ENCODE measurements at regions not wholly inside any gene's neighbourhood (a gene's known extent, or its start where the extent isn't known, plus 50 kb on each side); places are given as distances from the start of the nearest gene placed in this dataset.
"Not testable (repeated sequence)": the region's sequence is repeated elsewhere in the genome, so short reads cannot be mapped to it uniquely, and the experiment has no call there.

DNA sequence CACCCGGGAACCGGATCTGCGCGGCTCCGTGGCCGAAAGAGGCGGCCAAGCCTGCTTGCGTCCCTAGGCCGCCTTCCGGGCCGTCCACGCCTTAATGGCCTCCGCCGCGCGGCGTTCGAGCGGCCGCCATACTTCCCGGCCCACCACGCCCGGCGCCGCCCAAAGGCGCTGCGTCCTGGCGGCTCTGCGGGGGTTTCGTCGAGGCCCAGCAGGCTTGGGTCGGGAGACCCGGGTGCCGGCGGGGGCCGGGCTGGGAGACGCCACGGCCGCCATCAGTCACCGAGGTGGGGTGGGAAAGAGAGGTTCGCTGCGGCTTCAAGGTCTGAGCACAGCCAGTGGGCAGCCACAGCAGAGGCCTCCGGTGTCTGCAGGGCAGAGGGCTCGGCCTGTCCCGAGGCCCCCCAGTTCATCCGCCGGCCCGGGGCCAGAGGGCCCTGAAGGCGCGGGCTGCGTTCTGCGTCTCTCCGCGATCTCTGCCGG is 545.8 kb upstream of the CDH10 start:
- no peak for DNase-seq

DNA sequence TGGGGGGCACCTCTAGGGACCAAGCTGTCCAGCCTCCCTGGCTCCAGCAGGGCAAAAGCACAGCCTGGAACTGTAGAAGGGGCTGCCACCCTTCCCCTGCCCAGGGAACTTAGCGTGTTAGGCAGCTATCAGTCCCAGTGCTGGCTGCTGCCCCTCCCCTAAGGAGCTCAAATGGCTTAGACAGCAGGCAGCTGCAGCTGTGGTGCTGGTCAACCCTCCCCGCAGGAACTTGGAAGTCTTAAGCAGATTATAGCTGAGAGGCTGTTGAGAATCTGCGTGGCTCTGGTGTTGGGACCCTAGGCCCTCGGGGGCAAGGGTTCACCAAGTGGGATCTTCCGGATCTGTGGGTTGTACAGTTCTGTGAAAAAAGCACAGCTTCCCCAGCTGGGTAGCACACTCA is 536.5 kb upstream of the CDH10 start:
- DNase-seq: no peak

DNA sequence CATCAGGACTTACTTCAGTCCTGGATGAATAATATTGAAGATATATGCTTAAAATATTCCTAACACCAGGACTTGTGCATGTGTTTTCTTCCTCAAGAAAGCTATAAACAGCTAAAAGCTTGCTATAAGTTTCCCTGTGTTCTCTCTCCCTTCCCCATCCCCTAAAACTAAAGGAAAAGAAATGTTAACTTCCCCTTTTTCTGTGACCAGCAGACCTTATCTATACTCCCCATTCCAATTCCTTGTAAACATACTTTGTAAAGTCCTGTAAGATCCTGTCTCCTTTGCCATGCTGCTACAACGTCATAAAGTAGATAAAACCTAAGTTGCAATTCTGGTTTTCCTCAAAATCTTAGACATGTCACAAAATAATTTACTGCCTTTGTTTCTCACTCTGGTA is 517.8 kb upstream of the CDH10 start:
- DNase-seq: not testable (repeated sequence)

DNA sequence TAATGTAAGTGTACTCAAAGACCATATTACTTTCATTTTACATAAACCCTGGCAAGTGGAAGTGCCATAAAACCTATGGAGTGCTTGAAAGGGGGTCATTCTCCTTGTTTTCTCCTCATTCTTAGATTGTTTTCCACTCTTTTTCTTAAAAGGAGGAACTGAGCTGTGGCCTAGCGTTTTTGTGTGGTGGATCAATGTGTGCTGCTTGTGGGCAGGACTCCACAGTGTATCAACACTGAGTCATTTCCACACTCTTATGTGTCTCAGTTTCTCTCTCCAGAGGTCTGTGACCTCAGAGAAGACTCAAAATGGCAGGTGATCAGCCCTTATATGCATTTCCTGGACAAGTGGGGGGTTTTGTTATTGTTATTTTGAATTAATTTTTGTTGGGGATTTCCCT is 516.1 kb upstream of the CDH10 start:
- no peak for DNase-seq

DNA sequence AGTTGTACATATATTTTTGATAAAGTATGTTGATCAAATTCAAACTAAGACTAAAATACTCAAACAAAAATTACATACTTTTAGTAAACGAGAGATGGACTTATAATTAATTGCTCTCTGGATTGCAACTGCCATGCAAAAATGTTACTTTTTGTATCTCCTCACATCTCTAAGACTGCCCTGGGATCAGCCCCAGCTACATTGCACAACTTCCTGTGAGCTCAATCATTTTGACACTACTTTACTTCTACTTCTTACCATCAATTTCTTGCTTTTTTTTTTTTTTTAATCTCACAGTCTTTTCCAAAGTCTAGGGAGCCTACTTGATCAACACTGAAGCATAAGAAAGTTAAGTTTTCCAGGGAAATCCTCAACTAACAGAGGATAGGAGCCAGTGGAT is 506.0 kb upstream of the CDH10 start:
- no peak for DNase-seq

DNA sequence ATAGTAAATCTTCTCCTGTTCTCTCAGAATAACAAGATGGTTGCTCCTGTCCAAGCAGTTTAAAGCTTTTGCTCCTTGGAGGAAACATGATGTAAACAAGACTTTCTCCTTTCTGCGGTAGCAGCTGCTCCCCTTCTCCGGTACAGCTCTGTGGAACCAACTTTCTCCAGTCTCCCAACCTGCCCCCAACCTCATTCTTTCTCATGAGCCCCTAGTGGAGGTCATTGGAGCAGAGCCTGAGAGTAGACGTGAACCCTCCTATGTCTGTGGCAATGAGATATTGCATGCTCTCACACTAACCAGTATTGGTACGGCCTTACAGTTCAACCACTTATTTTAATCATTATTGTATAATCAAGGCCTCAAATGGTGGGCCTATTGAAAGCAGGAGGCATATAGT is 483.8 kb upstream of the CDH10 start:
- no peak for DNase-seq

DNA sequence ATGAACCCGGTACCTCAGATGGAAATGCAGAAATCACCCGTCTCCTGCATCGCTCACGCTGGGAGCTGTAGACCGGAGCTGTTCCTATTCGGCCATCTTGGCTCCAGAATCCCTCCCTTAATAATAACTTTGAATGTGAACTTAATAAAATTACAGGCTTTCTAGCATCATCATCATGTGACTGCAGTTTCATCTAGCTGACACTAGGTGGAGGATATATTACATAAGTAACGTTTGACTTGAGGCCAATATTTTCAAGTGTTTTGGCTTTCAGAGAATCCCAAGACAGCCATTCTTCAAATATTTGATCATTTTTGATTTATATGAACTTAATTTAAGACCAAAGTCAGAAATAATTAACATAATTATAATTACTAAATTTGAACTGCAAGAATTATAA is 474.9 kb upstream of the CDH10 start:
- DNase-seq: peak in 2 of 3 donors; percentile 1 to 5

DNA sequence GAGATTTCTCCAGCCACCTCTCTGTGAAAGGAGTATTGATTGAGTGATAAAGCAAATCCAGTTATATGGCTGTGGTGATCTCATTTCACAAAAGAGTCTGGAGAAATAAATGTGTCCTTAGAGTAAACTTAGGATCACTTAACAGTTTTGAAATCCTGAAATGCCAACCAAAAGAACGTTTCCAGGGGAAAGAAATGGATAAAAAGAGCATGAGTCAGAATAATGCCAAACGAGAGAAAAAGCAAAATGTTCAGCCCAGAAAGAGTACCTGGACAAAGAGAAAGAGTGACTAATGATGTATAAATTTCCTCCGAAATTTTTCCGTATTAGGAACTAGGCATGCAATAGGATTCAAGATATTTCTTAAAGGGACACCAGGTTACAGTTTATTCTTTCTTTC is 463.1 kb upstream of the CDH10 start:
- no peak for DNase-seq

DNA sequence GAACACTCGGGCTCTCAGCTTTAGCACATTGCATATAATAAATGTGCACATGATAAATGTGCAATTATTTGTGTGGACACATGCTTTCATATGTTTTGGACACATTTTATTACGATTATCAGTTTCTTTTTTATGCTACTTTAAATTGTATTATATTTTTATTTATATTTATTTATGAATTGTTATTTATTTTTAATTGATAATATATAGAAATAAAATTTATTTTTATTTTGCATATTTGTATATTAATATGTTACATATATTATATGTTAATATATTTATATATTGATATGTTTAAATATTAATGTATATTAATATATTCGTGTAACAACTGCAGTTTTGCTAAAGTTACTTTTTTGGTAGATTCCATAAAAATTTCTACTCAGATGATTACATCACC is 454.8 kb upstream of the CDH10 start:
- DNase-seq: no peak

DNA sequence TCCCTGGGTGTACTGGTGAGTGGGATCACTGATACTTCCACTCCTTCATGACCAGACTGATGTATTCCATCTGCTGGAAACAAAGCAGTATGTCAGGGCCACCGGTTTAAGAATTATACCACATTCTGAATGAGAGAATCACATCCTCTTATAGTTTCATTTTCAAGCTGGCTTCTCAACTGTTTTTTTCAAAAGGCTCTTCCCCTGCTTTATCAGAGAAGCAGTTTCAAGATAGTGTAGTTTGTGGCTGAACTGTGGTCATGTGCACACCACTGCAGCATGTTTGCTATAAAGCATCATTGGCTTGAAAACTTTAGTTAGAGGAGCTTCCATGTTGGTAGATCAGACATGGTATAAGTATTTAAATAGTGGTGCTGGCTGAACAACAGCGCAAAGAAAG is 450.5 kb upstream of the CDH10 start:
- DNase-seq: no peak

DNA sequence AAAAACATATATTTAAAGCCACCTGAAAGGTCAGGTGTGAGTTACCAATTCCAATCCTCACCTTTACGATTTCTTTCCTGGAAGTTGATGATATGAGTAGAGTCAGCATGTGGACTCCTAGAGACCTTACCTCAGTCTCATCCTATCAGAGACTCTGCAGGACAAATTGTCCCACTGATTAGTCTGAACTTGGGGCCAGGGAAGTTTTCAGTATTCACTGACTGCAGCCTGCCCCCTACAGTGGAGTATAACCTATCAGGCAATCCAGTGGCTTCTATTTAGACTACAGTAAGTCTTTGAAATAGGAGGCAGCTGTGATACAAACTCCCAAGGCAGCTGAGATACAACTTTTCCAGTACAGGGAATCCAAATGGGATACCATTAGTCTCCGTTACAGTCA is 449.4 kb upstream of the CDH10 start:
- DNase-seq: no peak

DNA sequence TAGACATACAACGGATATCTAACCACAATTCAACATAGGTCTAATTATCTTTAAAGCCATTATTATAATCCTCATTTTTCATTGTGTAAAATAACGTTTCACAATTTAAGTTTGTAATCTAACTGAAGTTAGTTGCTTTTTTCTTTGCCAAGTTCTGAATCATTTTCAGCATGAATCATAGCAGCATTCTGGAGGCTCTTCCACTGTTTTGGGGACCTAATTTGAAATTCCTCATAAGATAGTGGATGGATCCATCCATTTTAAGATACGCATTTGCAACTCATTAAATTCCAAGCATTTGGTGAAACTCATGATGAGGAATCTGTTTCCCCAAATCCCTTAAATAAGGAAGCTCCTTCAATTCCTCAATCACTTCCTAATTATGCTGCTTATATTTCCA is 447.1 kb upstream of the CDH10 start:
- no peak for DNase-seq

DNA sequence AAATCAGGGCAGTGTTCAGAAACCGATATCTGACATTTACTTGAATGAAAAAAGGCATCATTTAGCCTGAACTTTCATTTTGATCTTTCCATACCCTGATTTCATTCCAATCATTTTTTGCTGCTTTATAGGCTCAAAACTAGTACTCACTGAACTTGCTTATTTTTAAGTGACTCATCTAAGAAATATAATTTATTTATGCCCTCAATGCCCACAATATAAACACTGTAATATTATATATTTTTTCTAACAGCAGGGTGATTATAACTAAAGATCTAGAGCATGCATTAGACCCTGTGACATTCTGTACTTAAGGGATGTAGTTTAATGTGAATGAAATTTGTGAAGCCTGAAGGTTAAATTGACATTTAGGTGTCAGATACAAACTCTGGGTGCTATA is 446.1 kb upstream of the CDH10 start:
- no peak for DNase-seq

DNA sequence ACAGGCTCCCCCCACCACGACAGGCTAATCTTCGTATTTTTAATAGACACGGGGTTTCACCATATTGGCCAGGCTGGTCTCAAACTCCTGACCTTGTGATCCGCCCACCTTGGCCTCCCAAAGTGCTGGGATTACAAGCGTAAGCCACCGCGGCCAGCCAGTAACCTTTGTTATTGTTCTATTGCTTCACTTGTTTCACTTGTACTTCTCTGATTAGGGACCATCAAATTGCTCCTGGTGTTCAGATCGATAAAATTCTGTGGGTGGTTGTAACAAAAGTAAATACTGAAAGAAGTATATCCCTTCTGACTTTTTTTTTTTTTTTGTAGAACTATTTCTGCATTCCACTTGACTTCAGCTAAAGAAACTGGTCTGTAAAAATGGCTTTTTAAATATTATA is 445.5 kb upstream of the CDH10 start:
- no peak for DNase-seq

DNA sequence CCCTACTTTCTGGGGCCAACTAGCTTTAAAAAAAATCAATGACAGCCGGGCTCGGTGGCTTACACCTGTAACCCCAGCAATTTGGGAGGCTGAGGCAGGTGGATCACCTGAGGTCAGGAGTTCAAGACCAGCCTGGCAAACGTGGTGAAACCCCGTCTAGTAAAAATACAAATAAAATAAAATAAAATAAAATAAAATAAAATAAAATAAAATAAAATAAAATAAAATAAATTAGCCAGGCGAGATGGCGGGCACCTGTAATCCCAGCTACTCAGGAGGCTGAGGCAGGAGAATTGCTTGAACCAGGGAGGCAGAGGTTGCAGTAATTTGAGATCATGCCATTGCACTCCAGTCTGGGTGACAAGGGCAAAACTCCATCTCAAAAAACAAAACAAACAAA is 443.9 kb upstream of the CDH10 start:
- not testable (repeated sequence) for DNase-seq

DNA sequence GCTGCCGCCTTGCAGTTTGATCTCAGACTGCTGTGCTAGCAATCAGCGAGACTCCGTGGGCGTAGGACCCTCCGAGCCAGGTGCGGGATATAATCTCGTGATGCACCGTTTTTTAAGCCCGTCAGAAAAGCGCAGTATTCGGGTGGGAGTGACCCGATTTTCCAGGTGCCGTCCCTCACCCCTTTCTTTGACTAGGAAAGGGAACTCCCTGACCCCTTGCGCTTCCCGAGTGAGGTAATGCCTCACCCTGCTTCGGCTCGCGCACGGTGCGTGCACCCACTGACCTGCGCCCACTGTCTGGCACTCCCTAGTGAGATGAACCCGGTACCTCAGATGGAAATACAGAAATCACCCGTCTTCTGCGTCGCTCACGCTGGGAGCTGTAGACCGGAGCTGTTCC is 438.5 kb upstream of the CDH10 start:
- DNase-seq: not testable (repeated sequence)

DNA sequence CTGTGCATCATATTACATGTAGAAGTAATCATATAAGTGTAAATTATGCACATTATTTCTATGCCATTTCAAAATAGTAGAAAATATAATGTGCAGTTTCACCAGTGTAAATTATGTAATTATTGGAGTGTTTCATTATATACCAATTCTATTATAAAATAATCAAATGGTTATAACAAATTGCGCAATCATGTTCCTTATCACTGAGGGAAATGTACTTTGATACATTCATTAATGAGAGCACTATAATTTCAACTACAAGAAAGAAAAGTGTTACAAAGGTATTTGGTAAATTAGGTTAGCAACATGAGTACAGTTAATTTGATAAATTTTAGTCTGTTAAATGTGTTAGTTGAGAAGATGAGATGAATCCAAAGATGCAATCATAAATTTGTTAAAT is 421.5 kb upstream of the CDH10 start:
- no peak for DNase-seq

DNA sequence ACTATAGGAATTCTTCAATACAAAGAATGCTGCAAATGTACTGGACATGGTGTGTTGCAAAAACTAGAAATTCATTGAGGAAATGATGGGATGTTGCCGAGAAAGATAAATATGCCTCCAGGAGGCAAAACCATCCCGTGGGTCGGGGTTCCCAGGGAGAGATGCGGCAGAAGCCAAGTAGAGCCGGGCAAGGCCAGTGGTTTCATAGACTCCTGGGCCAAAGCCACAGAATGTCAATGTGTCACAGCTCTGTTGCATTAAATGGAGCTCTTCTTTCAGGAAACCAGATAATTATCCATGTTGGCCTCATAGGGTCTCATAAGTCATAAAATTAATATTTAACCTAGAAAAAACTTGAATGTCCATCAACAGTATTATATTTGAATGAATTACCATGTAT is 419.5 kb upstream of the CDH10 start:
- DNase-seq: no peak

DNA sequence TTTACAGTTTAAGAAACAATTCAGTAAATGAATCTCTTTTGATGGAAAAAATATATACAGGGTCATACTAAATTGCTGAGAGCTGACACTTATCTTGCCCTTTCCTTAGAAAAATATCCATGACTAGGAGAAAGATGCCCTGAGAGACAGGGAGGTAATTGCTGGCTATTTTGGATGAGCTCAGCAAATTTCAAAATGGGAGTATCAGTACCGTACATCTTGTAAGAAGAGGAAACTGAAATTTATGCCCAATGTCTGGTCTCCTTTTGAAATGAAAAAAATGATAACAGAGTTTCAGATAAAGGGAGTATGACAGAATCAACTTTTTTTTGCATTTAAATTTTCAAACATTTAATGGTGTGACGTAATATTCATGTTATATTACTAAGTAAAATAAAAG is 415.8 kb upstream of the CDH10 start:
- DNase-seq: no peak

DNA sequence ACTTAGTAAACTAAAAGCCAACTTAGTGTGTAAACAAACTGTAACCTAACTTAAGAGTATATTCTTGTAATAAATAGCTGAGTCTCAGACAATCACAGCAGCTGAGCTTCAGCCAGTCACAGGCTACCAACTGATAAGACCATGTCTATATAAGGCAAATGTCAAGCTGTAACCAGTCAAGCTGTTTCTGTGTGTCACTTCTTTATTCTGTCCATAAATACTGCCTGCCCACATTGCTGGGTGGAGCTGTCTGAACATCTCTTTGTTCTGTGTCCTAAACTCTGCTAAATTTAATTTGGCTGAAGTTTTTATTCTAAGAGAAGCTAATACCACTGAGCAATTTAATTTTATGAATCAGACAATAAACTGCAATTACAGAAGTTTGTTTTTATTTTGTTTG is 412.1 kb upstream of the CDH10 start:
- no peak for DNase-seq

DNA sequence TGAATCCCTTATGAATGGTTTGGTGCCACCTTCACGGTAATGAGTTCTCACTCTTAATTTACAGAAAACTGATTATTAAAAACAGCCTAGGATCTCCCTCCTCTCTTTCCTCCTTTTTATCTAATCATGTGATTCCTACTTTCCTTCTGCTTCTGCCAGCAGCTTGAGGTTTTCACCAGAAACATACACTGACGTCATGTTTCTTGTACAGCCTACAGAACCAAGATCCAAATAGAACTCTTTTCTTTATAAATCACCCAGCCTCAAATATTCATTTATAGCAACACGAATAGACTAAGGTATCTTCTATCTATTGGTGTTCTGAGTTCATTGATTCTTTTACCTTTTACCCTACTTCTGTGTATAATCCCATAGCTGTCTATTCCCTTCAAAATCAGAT is 388.9 kb upstream of the CDH10 start:
- DNase-seq: no peak

DNA sequence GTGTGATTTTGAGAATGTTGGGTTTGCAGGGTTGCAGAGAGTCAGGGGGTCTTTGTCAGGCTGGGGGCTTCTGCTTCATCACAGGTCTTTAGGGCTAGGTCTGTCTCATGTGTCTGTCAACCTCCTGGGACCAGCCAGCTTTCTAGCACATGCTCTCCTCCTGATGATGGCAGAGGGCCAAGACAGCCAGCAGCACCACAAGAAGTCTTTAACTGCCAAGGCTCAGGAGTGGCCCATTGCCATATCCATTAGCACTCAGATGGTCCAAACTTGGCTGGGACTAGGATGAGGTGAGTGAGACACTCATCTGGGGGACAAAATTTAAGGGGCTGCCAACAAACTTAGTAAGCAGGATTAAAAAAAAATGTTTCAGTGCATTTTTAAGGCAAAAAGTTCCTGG is 384.2 kb upstream of the CDH10 start:
- peak in 1 of 3 donors; percentile 2 for DNase-seq

DNA sequence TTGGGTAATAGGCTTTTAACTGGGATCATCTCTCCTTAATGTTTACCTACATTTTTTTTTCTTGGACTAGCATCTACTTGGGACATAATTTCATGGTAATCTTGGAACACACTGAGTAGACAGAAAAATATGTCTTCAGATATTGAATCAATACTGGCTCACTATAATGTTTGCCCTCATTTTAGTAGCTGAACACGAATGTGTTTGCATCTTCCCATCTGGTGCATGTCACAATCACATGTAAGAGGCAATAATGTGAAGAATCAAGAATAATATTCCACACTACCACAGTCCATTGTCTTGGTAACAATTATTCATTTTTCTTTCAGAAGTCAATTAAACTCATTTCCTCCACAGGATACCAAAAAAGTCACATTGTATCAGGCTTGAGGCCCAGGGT is 382.7 kb upstream of the CDH10 start:
- DNase-seq: no peak

DNA sequence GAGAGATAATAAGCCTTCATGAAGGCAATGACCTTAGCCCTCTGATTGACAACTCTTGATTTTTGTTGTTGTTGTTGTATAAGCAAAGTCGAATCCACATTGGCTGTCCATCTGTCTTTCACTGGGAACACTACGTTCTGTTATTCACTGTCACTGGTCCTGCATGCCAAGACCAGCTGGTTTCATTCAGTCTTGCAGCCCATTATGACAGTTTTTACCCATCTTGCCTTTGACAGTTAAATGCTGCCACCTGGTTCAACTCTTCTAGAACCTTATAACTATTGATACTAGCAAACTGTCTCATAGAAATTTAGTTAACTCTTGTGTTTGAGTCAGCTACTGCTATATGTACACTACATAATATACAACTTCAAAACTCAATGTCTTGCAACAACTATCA is 382.3 kb upstream of the CDH10 start:
- DNase-seq: no peak

DNA sequence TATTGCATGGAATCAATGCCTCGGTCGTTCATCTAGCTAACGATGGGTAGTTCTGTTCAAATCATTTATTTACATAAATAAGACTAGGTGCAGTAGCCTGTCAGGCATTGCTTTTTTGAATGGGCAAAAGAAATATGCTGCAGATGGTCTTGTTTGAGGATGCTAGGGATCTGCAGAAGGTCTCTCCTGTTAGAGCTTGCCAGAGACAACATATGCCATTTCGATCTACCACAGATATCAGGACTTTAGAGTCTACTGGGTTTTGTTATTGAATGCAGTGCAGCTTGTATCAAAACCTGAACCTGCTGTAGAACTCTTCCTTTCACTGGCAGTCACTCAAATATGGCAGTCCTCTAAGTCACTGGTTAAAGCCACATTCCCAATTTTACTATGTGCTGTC is 381.1 kb upstream of the CDH10 start:
- no peak for DNase-seq

Measured in muscle of back (tissue), 3 donors.